SU-DHL-6 (cell line): ENCODE measurements at regions not wholly inside any gene's neighbourhood (a gene's known extent, or its start where the extent isn't known, plus 50 kb on each side); places are given as distances from the start of the nearest gene placed in this dataset.
"Not testable (repeated sequence)": the region's sequence is repeated elsewhere in the genome, so short reads cannot be mapped to it uniquely, and the experiment has no call there.

Experiments
- H2AFZ ChIP-seq: fragments of 200-600 bp; sonication (generic); 2 replicates; pipeline ENCODE4 v1.6.1; 2014; ENCODE audit warnings: low read depth, mild to moderate bottlenecking, moderate library complexity, mixed read lengths, antibody characterized with exemption, low read length; ENCODE audit not compliant: severe bottlenecking
- H3F3A ChIP-seq: fragments of 200-600 bp; shearing (Covaris generic); 2 replicates; pipeline ENCODE4 v1.6.0; 2016; ENCODE audit warnings: antibody characterized with exemption, mild to moderate bottlenecking; ENCODE audit not compliant: insufficient read depth
- H3K27ac ChIP-seq: fragments of 200-600 bp; sonication (generic); 2 replicates; pipeline ENCODE4 v1.5.1; 2016; ENCODE audit warnings: low read depth, mild to moderate bottlenecking, low read length, moderate library complexity, mixed read lengths
- H3K27me3 ChIP-seq: fragments of 200-600 bp; sonication (generic), shearing (Covaris generic); 2 replicates; pipeline ENCODE4 v1.6.0; 2014; ENCODE audit warnings: mild to moderate bottlenecking, low read length
- H3K36me3 ChIP-seq: fragments of 200-600 bp; sonication (generic); 2 replicates; pipeline ENCODE4 v1.6.1; 2014; ENCODE audit warnings: mild to moderate bottlenecking, low read length, mixed read lengths
- H3K4me2 ChIP-seq: fragments of 300-600, 200-600 bp; shearing (Covaris generic), sonication (generic); 2 replicates; pipeline ENCODE4 v1.6.0; 2014; ENCODE audit warnings: low read length, low read depth, mild to moderate bottlenecking; ENCODE audit not compliant: poor library complexity, severe bottlenecking
- H3K4me3 ChIP-seq: fragments of 200-600 bp; sonication (generic); 2 replicates; pipeline ENCODE4 v1.5.1; 2014; ENCODE audit warnings: antibody characterized with exemption, low read length, mild to moderate bottlenecking, mixed read lengths; ENCODE audit not compliant: insufficient read depth, poor library complexity, severe bottlenecking
- H3K79me2 ChIP-seq: fragments of 200-600 bp; sonication (generic); 2 replicates; pipeline ENCODE4 v1.6.1; 2014; ENCODE audit warnings: mild to moderate bottlenecking, low read length, moderate library complexity; ENCODE audit not compliant: insufficient read depth
- H3K9ac ChIP-seq: fragments of 200-600 bp; sonication (generic); 2 replicates; pipeline ENCODE4 v1.7.0; 2014; ENCODE audit warnings: mild to moderate bottlenecking, low read length
- H3K9me2 ChIP-seq: fragments of 200-600 bp; sonication (generic); replicated peaks from 2 replicates; pipeline ENCODE4 v1.6.1; 2014; ENCODE audit warnings: low read length; ENCODE audit not compliant: insufficient read depth
- H3K9me3 ChIP-seq: fragments of 200-600 bp; sonication (generic); 2 replicates; pipeline ENCODE4 v1.6.1; 2014; ENCODE audit warnings: low read length, mixed read lengths; ENCODE audit not compliant: insufficient read depth
- H4K20me1 ChIP-seq: fragments of 200-600 bp; sonication (generic); 2 replicates; pipeline ENCODE4 v1.6.1; 2014; ENCODE audit warnings: low read depth, mild to moderate bottlenecking, antibody characterized with exemption, low read length, moderate library complexity, mixed read lengths

DNA sequence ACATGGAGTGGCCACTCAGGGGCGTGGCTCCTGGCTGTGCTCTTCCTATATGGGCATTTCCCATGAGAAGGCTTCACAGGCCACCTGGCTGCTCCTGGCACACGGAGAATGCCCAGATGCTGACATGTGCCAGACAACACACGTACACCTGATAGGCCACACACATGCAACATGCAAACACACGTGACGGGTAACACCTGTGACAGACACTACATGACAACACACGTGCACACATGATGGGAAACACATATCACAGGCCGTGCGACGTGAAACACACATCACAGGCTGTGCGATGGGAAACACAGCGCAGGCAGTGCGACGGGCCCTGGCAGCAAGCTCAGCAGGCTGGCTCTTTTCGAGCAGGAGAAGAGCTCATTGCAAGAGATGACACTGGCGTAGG, 94.3 kb upstream of the HMX1 start:
- H3K4me3 ChIP-seq, H3K9me3 ChIP-seq, H3K4me2 ChIP-seq, H3K27me3 ChIP-seq, H3K9ac ChIP-seq, H4K20me1 ChIP-seq, H3K79me2 ChIP-seq, H3K9me2 ChIP-seq, H2AFZ ChIP-seq, H3K36me3 ChIP-seq, H3K27ac ChIP-seq, H3F3A ChIP-seq: not testable (repeated sequence)

DNA sequence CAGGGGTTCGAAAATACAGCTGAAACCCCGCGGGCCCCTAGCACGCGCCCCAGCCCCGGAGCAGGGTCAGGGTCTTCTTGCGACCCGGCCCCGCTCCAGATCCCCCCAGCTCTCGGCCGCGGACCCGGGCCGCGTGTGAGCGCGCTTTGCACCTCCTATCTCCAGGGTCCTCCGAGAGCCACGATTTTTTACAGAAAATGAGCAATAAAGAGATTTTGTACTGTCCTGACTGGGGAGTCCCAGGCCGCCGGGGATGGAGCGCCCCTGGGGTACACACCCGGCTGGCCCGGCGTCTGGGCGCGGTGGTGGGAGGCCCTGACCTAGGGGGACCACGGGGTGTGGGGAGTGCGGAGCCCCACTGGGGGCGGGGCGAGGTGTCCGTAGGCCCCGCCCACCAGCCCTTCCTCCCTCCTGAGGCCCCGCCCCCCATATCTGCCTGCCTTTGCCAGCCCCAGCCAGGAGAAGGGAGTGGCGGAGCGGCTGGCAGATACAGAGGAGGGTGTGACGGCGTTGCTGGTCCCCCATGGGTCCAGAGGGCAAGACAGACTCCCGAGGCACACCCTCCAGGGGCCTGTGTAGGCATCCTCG, 92.7 kb upstream of the HMX1 start:
- not testable (repeated sequence) for H3K27ac ChIP-seq, H3K36me3 ChIP-seq, H3K9ac ChIP-seq, H3K4me2 ChIP-seq, H4K20me1 ChIP-seq, H3K9me3 ChIP-seq, H2AFZ ChIP-seq, H3K27me3 ChIP-seq, H3F3A ChIP-seq, H3K9me2 ChIP-seq, H3K79me2 ChIP-seq, H3K4me3 ChIP-seq

DNA sequence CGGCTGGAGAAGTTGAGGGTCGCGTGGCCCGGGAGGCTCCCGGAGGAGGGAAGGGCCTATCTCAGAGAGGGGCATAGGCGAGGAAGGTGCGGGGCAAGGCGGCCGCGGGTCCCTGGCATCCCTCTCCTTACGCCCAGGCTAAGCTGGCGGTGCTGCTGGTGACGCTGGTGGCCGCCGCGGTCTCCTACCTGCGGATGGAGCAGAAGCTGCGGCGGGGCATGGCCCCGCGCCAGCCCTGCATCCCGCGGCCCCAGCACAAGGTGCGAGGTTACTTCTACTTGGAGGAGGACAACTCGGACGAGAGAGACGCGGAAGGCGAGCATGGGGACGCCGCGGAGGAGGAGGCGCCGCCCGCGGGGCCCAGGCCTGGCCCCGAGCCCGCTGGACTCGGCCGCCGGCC, 91.9 kb upstream of the HMX1 start:
- H3K79me2 ChIP-seq, H4K20me1 ChIP-seq, H3F3A ChIP-seq, H3K9me2 ChIP-seq, H2AFZ ChIP-seq, H3K36me3 ChIP-seq, H3K27ac ChIP-seq, H3K27me3 ChIP-seq, H3K4me3 ChIP-seq, H3K4me2 ChIP-seq, H3K9me3 ChIP-seq, H3K9ac ChIP-seq: not testable (repeated sequence)

DNA sequence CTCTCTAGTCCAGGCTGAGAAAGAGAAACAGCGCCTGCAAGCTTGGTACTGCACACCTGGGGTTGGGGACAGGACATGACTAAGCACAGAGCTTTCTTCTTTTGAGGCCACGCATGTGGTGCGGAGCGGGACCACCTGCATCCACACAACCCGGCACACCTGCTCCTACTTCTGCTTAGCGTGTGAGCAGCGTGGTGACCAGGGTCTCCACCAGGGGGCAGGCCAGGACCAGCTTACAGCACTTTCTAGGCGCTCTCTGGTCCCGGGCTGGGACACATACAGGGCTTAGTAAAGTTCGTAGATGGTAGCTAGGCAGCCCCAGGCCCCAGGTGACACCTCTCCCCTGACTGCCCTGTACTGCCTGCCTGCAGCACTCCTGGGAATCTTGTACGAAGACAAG, 89.7 kb upstream of the HMX1 start:
- not testable (repeated sequence) for H3F3A ChIP-seq, H3K4me3 ChIP-seq

DNA sequence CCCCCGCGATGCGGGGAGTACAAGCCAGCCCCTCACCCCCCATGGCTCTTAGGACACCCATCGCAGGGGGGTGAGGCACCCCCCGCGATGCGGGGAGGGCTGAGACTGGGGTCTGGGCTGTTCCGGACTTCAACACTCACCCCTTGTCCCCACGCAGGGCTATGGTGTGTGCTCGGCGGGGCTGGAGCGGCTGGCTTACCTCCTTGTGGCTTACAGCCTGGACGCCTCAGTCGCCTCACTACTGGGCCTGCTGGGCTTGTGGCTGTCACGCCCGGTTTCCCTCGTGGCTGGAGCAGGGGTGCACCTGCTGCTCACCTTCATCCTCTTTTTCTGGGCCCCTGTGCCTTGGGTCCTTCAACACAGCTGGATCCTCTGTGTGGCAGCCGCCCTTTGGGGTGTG, 87.8 kb upstream of the HMX1 start:
- H4K20me1 ChIP-seq, H3K79me2 ChIP-seq, H3K9me2 ChIP-seq, H3K9ac ChIP-seq, H3K27ac ChIP-seq, H3K9me3 ChIP-seq, H3K4me3 ChIP-seq, H2AFZ ChIP-seq, H3K4me2 ChIP-seq, H3K36me3 ChIP-seq, H3K27me3 ChIP-seq, H3F3A ChIP-seq: not testable (repeated sequence)

More for the DNA sequence above, 89.7 kb upstream of the HMX1 start:
- not testable (repeated sequence) for H3K27ac ChIP-seq, H3K27me3 ChIP-seq, H3K9me2 ChIP-seq, H3K4me2 ChIP-seq, H3K36me3 ChIP-seq, H3K79me2 ChIP-seq, H4K20me1 ChIP-seq, H2AFZ ChIP-seq, H3K9me3 ChIP-seq, H3K9ac ChIP-seq

DNA sequence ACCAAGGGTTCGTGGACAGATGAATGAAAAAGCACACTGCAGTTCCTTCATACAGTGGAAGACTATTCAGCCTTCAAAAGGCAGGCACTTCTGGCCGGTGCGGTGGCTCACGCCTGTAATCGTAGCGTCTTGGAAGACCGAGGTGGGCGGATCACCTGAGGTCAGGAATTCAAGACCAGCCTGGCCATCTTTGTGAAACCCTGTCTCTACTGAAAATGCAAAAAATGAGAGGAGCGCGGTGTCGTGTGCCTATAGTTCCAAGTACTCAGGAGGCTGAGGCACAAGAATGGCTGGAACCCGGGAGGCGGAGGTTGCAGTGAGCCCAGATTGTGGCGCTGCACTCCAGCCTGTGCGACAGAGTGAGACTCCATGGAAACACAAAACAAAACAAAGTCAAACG, 82.4 kb upstream of the HMX1 start:
- not testable (repeated sequence) for H3K79me2 ChIP-seq, H4K20me1 ChIP-seq, H3K9me2 ChIP-seq, H3K27me3 ChIP-seq, H2AFZ ChIP-seq, H3K36me3 ChIP-seq, H3K4me3 ChIP-seq, H3K27ac ChIP-seq, H3K9ac ChIP-seq, H3K4me2 ChIP-seq, H3F3A ChIP-seq, H3K9me3 ChIP-seq

DNA sequence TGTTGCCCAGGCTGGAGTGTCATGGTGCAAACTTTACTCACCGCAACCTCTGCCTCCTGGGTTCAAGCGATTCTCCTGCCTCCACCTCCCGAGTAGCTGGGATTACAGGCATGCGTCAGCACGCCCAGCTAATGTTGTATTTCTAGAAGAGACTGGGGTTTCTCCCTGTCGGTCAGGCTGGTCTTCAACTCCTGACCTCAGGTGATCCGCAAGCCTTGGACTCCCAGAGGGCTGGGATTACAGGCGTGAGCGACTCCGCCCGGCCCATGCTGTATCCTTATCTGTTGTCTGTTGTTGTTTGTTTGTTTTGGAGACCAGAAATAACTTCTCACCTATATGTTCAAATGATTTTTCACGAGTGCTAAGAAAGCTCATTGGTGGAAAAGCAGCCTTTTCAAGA, 81.2 kb upstream of the HMX1 start:
- H3K27me3 ChIP-seq, H3K27ac ChIP-seq, H3K9ac ChIP-seq, H3K9me3 ChIP-seq, H3K4me3 ChIP-seq, H3K4me2 ChIP-seq, H3K79me2 ChIP-seq, H3K36me3 ChIP-seq, H3K9me2 ChIP-seq, H4K20me1 ChIP-seq, H2AFZ ChIP-seq, H3F3A ChIP-seq: not testable (repeated sequence)

DNA sequence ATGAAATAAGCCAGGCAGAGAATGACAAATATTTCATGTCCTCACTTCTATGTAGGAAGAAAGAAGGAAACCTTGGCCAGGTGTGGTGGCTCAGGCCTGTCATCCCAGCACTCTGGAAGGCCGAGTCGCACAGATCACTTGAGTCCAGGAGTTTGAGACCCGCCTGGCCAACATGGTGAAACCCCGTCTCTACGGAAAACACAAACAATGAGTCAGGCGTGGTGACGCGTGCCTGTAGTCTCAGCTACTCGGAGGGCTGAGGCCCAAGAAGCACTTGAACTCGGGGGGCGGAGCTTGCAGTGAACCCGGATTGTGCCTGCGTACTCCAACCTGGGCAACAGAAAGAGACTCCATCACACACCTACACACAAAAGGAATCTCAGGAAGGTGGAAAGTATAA, 80.5 kb upstream of the HMX1 start:
- not testable (repeated sequence) for H3K27ac ChIP-seq, H3F3A ChIP-seq, H3K9me2 ChIP-seq, H3K27me3 ChIP-seq, H3K9ac ChIP-seq, H3K4me3 ChIP-seq, H3K9me3 ChIP-seq, H3K79me2 ChIP-seq, H4K20me1 ChIP-seq, H2AFZ ChIP-seq, H3K4me2 ChIP-seq, H3K36me3 ChIP-seq
